BE2C (cell line): ENCODE measurements at regions not wholly inside any gene's neighbourhood (a gene's known extent, or its start where the extent isn't known, plus 50 kb on each side); places are given as distances from the start of the nearest gene placed in this dataset.

ENCODE experiments used
- DNase-seq: peaks from one replicate; pipeline ENCODE4 v3.0.0-alpha.2; 2020
- H3K27me3 ChIP-seq: fragments of 250-450 bp; sonication (Bioruptor Pico); 2 replicates; pipeline ENCODE4 v1.5.1; 2020; ENCODE audit warnings: mild to moderate bottlenecking
- H3K36me3 ChIP-seq: fragments of 250-450 bp; sonication (Bioruptor Pico); 2 replicates; pipeline ENCODE4 v1.5.1; 2020; ENCODE audit warnings: mild to moderate bottlenecking
- H3K4me1 ChIP-seq: fragments of 250-450 bp; sonication (Bioruptor Pico); 2 replicates; pipeline ENCODE4 v1.5.1; 2020
- H3K4me3 ChIP-seq: 2 replicates; pipeline ENCODE4 v1.5.1; 2011; ENCODE audit warnings: low read depth, low read length
- H3K9me3 ChIP-seq: fragments of 250-450 bp; sonication (Bioruptor Pico); 2 replicates; pipeline ENCODE4 v1.5.1; 2020
- TF ChIP-seq, protein P1 (sequence below): IDR thresholded peaks from 2 replicates; pipeline ENCODE4 v1.5.1; 2012; ENCODE audit warnings: mild to moderate bottlenecking, low read depth, low read length

DNA sequence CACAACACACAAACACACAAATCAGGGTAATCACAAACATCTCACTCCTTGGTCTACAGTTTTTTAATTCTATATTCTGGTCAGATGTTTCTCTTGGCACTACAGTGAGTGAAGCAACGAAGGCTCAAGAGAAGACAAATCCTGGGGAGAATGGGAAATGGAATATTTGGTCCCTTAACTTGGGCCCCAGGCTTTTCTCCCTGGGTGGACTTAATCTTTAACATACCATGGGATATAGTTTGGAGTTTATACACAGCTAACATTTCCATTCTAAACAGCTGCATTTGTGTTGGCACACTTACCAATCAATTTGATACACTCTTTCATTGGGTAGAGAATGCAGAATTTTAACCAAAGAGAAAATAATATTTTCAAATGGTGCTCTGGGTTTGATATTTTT is 1132.6 kb upstream of the SLC10A2 start:
- Histone ChIP-seq H3K27me3 (no peaks in the 10 kb centered on the region), H3K4me3 (no peak overlapping the region), H3K36me3 (no peaks in the 10 kb centered on the region), H3K9me3 (no peaks in the 10 kb centered on the region), H3K4me1 (no peaks in the 10 kb centered on the region; the same call in 1 of the 2 replicates)
- TF ChIP-seq, protein P1, sequence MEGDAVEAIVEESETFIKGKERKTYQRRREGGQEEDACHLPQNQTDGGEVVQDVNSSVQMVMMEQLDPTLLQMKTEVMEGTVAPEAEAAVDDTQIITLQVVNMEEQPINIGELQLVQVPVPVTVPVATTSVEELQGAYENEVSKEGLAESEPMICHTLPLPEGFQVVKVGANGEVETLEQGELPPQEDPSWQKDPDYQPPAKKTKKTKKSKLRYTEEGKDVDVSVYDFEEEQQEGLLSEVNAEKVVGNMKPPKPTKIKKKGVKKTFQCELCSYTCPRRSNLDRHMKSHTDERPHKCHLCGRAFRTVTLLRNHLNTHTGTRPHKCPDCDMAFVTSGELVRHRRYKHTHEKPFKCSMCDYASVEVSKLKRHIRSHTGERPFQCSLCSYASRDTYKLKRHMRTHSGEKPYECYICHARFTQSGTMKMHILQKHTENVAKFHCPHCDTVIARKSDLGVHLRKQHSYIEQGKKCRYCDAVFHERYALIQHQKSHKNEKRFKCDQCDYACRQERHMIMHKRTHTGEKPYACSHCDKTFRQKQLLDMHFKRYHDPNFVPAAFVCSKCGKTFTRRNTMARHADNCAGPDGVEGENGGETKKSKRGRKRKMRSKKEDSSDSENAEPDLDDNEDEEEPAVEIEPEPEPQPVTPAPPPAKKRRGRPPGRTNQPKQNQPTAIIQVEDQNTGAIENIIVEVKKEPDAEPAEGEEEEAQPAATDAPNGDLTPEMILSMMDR: no peak
- DNase-seq: no peak

DNA sequence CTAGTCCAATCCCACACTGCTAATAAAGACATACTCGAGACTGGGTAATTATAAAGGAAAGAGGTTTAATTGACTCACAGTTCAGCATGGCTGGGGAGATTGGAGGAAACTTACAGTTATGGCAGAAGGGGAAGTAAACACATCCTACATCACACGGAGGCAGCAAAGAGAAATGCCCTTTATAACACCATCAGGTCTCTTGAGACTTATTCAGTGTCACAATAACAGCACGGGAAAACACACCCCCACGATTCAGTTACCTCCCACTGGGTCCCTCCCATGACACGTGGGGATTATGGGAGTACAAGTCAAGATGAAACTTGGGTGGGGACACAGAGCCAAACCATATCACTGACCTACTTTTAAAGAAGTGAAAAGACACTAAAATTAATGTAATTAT is 1130.4 kb upstream of the SLC10A2 start:
- H3K4me1 ChIP-seq: no peaks in the 10 kb centered on the region; the same call in 1 of the 2 replicates
- H3K4me3 ChIP-seq: no peak overlapping the region
- DNase-seq: no peak
- no peaks in the 10 kb centered on the region for H3K36me3 ChIP-seq
- TF ChIP-seq, protein P1: no peak
- no peaks in the 10 kb centered on the region for H3K27me3 ChIP-seq
- H3K9me3 ChIP-seq: no peaks in the 10 kb centered on the region

DNA sequence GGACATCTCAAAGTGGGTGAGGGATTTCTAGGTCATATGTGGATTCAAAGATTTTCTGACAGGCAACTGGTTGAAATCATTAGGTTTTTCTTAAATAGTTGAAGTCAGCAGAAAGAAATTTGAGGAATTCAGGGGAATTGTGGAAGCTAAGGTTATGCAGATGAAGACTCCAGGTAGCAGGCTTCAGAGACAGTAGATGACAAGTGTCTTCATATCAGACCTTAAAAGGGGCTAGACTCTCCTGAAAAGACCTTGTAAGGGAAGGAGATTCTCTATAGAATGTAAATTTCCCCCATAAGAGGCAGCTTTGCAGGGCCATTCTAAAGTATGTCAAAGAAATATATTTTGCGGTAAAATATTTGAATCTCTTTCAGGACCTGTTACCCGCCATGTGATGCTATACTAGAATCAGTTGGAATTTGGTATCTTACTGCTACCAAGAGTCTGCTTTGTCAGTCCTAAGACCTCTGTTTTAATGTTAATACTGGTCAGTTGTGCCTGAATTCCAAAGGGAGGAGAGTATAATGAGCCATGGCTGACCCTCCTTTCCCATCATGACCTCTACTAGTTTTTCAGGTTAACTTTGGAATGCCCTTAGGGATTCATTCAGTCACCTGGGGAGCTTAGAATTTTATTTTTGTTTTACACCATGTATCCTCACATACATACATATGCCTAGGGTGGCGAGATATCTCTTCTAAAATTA is 1115.5 kb upstream of the SLC10A2 start:
- no peak for DNase-seq

DNA sequence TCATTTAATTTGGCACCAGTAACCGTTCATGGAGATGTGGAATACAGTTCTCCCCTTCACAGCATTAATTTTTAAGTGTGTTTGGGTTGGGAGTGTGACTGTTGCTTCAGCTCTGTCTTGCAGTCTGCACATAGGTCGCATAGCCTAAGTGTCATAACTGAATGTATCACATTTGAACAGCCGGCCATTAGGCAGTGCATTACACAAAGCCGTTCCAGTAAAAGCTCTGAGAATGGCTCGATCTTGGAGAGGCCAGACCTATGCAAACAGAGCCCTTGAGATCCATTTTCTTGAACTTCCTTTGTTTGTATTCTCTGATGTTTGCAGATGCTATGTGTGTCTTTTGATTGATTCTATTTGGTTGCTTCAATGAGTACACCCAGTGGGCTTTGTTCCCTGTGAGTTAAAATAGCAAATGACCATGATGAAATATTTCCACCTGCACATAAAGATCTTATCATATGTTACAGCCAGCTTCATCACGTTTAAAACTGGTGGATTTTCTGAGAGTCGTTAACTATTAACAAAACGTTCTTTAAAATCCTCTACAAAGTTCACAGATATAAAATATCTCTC is 1104.9 kb upstream of the SLC10A2 start:
- no peak for DNase-seq
- Histone ChIP-seq H3K9me3 (no peaks in the 10 kb centered on the region), H3K27me3 (no peaks in the 10 kb centered on the region), H3K4me1 (no peaks in the 10 kb centered on the region; the same call in 1 of the 2 replicates), H3K36me3 (no peaks in the 10 kb centered on the region), H3K4me3 (no peak overlapping the region)
- TF ChIP-seq, protein P1: no peak

More for the DNA sequence above, 1115.5 kb upstream of the SLC10A2 start:
- TF ChIP-seq, protein P1: no peak
- no peaks in the 10 kb centered on the region for H3K4me1 ChIP-seq
- no peaks in the 10 kb centered on the region for H3K27me3 ChIP-seq
- no peak overlapping the region for H3K4me3 ChIP-seq
- H3K9me3 ChIP-seq: no peaks in the 10 kb centered on the region
- no peaks in the 10 kb centered on the region for H3K36me3 ChIP-seq

DNA sequence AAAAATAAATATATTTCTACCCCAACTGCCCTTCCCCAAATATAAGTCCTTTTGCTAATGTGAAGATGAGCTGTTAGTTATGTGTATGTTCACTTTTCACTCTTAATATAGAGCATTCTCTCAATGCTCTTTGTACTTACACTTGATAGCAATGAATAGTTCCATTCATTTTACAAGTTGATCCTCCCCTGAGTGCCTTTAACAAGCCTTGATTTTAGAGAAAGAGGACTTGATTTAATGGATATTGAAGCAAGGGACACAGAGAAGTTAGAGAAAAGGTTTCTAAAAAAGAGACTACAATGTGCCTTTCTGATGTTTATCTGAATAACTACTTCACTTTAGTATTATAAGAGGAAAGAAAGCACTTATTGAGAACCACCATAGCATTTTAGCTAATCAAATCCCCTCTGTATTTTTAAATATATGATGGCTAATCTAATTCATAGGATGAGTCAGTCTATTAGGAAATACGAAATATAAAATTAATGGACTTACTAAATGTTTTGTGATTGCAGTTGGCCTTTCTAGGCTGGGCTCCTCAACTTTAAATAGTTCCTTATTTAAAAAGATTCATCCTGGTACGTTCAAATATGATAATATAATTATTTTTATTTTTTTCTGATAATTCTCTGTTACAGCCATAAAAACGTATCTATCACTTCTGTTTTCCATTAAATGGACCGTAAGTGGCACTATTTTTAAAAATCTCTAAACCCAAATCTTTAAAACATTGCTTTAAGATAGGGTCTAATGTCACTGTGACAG is 1097.8 kb upstream of the SLC10A2 start:
- no peaks in the 10 kb centered on the region for H3K9me3 ChIP-seq
- H3K4me3 ChIP-seq: no peak overlapping the region
- DNase-seq: no peak
- H3K4me1 ChIP-seq: peaks cover 11% of the 10 kb centered on the region
- H3K27me3 ChIP-seq: no peaks in the 10 kb centered on the region
- TF ChIP-seq, protein P1: no peak
- H3K36me3 ChIP-seq: no peaks in the 10 kb centered on the region
